ENCODE measurements at regions not wholly inside any gene's neighbourhood (a gene's known extent, or its start where the extent isn't known, plus 50 kb on each side); places are given as distances from the start of the nearest gene placed in this dataset.
"Not testable (repeated sequence)": the region's sequence is repeated elsewhere in the genome, so short reads cannot be mapped to it uniquely, and the experiment has no call there.

DNA sequence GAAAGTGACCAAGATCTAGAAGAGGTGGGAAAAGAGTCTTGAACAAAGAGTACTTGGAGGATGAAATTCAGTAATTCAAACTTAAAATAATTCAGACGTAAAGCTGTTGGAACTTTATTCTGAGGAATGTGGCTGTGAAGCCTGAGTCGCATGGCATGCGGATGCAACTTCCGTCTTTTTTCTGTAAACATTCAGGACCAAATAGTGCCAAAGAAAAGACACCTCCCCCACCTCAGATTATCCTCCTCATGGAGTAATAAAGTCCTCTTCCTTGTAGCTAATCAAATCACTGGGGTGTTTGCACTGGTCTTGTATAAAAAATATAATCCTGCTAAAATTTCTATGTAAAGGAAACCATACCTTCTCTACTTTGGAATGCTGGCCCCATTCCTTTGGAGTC, 790.4 kb downstream of the TSN start:
- TF ChIP-seq, protein P1, sequence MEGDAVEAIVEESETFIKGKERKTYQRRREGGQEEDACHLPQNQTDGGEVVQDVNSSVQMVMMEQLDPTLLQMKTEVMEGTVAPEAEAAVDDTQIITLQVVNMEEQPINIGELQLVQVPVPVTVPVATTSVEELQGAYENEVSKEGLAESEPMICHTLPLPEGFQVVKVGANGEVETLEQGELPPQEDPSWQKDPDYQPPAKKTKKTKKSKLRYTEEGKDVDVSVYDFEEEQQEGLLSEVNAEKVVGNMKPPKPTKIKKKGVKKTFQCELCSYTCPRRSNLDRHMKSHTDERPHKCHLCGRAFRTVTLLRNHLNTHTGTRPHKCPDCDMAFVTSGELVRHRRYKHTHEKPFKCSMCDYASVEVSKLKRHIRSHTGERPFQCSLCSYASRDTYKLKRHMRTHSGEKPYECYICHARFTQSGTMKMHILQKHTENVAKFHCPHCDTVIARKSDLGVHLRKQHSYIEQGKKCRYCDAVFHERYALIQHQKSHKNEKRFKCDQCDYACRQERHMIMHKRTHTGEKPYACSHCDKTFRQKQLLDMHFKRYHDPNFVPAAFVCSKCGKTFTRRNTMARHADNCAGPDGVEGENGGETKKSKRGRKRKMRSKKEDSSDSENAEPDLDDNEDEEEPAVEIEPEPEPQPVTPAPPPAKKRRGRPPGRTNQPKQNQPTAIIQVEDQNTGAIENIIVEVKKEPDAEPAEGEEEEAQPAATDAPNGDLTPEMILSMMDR (IDR thresholded peaks at IDR 0.05; ENCODE audit: control insufficient read depth, extremely low read depth, insufficient read depth), result no peak
- peak; percentile 62 for DNase-seq (ENCODE audit: low read depth)
- H3K4me3 ChIP-seq (ENCODE audit: low read depth, low read length), result no peak overlapping the region

DNA sequence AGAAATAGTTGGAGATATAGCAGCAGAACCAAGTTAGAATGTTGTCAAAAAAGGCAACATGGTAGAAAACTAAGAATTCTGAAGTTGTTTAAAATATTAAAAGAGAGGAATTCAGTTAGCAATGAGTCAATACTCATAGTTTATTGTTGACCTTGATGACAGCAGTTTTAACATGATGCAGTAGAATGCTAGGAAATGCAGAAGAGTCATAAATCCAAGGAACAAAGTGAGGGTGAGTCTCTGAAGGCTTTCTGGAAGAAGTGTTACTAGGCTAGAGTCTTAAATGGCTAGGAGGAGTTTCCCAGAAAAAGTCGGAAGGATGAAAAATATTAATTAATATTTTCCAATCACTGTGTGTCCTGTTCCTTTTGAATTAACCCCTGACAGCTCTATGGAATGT, 807.3 kb downstream of the TSN start:
- no peak for DNase-seq (ENCODE audit: low read depth)
- no peak overlapping the region for H3K4me3 ChIP-seq (ENCODE audit: low read depth, low read length)
- TF ChIP-seq, protein P1 (IDR thresholded peaks at IDR 0.05; ENCODE audit: control insufficient read depth, extremely low read depth, insufficient read depth), result no peak

DNA sequence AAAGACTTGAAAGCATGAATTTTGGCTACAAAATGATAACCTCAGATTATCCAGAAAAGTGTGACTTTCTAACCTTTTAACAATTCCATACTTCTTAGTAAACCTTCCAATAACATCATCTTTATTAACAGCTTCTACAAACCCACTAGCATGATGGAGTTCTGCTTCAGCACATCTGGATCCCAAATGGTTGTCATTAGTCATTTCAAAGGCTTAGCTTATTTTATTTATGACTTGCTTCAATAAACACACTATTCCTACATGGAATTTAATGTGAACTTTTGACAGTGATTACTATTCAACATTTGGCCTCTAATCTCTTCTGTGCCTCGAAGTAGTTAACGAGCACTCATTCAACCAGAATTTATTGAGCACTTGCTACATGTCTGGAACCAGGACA, 808.3 kb downstream of the TSN start:
- no peak for DNase-seq (ENCODE audit: low read depth)
- H3K4me3 ChIP-seq (ENCODE audit: low read depth, low read length), result no peak overlapping the region
- TF ChIP-seq, protein P1 (IDR thresholded peaks at IDR 0.05; ENCODE audit: control insufficient read depth, extremely low read depth, insufficient read depth), result no peak

DNA sequence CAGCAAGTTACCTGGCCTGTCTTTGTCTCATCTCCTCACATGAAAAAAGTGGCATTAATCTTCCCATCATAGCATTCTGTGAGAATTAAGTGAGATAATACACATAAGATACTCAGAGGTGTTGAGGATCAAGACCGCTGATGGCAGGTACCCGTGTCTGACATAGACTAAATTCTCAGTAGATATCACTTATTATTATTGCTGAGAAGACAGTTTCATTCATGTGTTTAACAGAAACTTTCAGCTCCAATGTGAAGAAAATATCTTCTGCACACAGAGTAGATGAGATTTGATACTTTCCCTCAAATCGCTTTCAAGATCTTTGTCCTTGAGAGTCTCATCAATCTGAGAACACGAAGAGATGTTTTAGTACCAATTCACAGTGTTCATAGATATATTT, 809.4 kb downstream of the TSN start:
- no peak for DNase-seq (ENCODE audit: low read depth)
- no peak overlapping the region for H3K4me3 ChIP-seq (ENCODE audit: low read depth, low read length)
- TF ChIP-seq, protein P1 (IDR thresholded peaks at IDR 0.05; ENCODE audit: control insufficient read depth, extremely low read depth, insufficient read depth), result no peak

DNA sequence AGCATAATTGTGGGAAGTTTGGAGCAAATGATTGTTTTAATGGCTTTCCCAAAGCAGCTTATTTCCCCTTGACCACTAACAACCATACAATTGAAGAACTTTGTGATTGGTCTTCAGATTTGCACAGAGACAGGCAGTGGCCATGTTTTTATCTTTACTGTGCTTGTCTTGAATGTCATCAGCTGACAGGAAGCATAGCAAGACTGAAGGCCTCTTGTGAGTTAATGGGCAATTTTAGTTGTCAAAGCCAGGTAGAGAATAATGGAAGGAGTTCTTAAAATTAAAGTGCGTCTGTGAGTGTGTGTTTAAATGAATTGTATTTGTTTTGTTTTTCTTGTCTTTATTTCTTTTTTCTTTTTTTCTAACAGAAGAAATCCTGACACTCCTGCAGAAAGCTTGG, 809.9 kb downstream of the TSN start:
- TF ChIP-seq, protein P1 (IDR thresholded peaks at IDR 0.05; ENCODE audit: control insufficient read depth, extremely low read depth, insufficient read depth), result no peak
- no peak for DNase-seq (ENCODE audit: low read depth)

DNA sequence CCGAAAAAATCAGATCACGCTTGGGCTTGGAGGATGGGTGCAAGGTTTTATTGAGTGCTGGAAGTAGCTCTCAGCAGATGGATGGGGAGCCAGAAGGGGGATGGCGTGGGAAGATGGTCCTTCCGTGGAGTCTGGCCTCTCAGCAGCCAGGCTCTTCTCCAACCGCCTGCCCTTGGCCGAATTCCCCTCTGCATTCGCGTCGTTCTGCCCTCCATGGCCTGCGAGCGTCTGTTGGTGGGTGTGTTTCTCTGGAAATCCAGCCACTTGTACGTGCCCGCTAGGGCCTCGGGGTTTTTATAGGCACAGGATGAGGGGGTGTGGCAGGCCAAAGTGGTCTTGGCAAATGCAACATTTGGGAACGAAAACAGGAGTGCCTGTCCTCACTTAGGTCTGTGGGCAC, 815.2 kb downstream of the TSN start:
- TF ChIP-seq, protein P1 (IDR thresholded peaks at IDR 0.05; ENCODE audit: control insufficient read depth, extremely low read depth, insufficient read depth), result no peak
- H3K4me3 ChIP-seq (ENCODE audit: low read depth, low read length), result no peak overlapping the region
- no peak for DNase-seq (ENCODE audit: low read depth)

More for the DNA sequence above, 809.9 kb downstream of the TSN start:
- H3K4me3 ChIP-seq (ENCODE audit: low read depth, low read length), result no peak overlapping the region

DNA sequence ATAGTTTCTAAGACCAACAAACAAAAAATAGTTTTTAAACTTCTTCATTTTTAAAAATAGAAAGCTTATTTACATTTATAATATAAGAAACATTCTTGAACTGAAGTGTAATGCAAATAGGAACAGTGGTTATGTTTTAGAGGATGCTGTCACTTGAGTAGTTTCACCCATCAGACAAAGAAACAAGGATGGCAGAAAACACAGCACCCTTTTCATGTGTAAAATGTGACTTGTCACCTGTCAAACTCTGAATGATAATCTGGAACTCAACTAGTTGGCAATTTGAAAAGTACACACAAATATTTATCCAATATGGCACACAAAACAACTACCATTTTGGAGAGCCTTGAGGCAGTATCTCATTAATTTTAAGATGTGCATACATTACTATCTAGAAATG, 816.0 kb downstream of the TSN start:
- not testable (repeated sequence) for DNase-seq (ENCODE audit: low read depth); H3K4me3 ChIP-seq (ENCODE audit: low read depth, low read length)

Measured in LNCaP clone FGC (cell line).